Nephron progenitor cell (in vitro differentiated cells): ENCODE measurements at regions not wholly inside any gene's neighbourhood (a gene's known extent, or its start where the extent isn't known, plus 50 kb on each side); places are given as distances from the start of the nearest gene placed in this dataset.

Source experiments
- DNase-seq: peaks from one replicate; pipeline ENCODE4 v3.0.0; 2021
- H3K27ac Mint-ChIP-seq: 2 replicates; pipeline ENCODE4 v1.8.0; 2021; ENCODE audit warnings: mild to moderate bottlenecking, moderate library complexity, mixed read lengths
- H3K27me3 Mint-ChIP-seq: 2 replicates; pipeline ENCODE4 v1.8.0; 2021; ENCODE audit warnings: mild to moderate bottlenecking, low read depth, mixed read lengths; ENCODE audit not compliant: poor library complexity
- H3K36me3 Mint-ChIP-seq: 2 replicates; pipeline ENCODE4 v1.8.0; 2021; ENCODE audit warnings: low read depth, mixed read lengths
- H3K4me1 Mint-ChIP-seq: 2 replicates; pipeline ENCODE4 v1.8.0; 2021; ENCODE audit warnings: mixed read lengths
- H3K4me3 Mint-ChIP-seq: 2 replicates; pipeline ENCODE4 v1.8.0; 2021; ENCODE audit warnings: mild to moderate bottlenecking, moderate library complexity, mixed read lengths
- H3K9me3 Mint-ChIP-seq: 2 replicates; pipeline ENCODE4 v1.8.0; 2021; ENCODE audit warnings: mild to moderate bottlenecking, moderate library complexity, mixed read lengths
- TF ChIP-seq, protein P1 (sequence below): fragments of 200-600 bp; sonication (generic); IDR thresholded peaks from 2 replicates; pipeline ENCODE4 v1.5.0; 2021; ENCODE audit warnings: antibody characterized with exemption

DNA sequence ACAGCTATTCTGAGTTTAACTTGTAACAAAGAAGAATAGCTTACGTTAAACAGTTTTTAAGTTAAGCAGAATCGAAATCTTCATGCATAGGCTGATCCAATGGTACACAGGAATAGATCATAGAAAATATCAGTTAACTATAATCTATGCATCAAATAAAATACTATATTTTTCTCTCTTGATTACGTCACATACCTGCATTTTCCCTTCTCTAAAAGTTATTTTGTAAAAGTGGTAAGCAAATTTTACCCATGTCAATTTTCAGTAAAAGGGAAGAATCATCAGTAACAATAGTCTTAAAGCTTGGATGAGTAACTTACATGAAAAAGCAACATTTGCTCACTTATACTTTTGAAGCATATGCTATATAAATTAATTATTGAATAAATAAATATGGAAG lies 692.4 kb downstream of the FAT4 start:
- Mint-ChIP-seq H3K4me1 (peaks cover 10% of the 10 kb centered on the region), H3K27ac (no peak overlapping the region), H3K36me3 (no peaks in the 10 kb centered on the region), H3K9me3 (peaks cover 6% of the 10 kb centered on the region), H3K27me3 (no peaks in the 10 kb centered on the region), H3K4me3 (no peak overlapping the region)
- no peak for DNase-seq
- TF ChIP-seq, protein P1, sequence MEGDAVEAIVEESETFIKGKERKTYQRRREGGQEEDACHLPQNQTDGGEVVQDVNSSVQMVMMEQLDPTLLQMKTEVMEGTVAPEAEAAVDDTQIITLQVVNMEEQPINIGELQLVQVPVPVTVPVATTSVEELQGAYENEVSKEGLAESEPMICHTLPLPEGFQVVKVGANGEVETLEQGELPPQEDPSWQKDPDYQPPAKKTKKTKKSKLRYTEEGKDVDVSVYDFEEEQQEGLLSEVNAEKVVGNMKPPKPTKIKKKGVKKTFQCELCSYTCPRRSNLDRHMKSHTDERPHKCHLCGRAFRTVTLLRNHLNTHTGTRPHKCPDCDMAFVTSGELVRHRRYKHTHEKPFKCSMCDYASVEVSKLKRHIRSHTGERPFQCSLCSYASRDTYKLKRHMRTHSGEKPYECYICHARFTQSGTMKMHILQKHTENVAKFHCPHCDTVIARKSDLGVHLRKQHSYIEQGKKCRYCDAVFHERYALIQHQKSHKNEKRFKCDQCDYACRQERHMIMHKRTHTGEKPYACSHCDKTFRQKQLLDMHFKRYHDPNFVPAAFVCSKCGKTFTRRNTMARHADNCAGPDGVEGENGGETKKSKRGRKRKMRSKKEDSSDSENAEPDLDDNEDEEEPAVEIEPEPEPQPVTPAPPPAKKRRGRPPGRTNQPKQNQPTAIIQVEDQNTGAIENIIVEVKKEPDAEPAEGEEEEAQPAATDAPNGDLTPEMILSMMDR: no peak

- Mint-ChIP-seq H3K4me3 (no peak overlapping the region), H3K4me1 (no peaks in the 10 kb centered on the region), H3K27me3 (no peaks in the 10 kb centered on the region), H3K9me3 (peaks cover 6% of the 10 kb centered on the region), H3K27ac (no peak overlapping the region), H3K36me3 (no peaks in the 10 kb centered on the region)
- no peak for DNase-seq
- TF ChIP-seq, protein P1: no peak
These were observed 698.0 kb downstream of the FAT4 start for GRCh38 chr4:126012691-126013290.

- Mint-ChIP-seq H3K27ac (no peak overlapping the region), H3K4me1 (no peaks in the 10 kb centered on the region), H3K36me3 (no peaks in the 10 kb centered on the region), H3K9me3 (no peaks in the 10 kb centered on the region), H3K27me3 (no peaks in the 10 kb centered on the region), H3K4me3 (no peak overlapping the region)
- TF ChIP-seq, protein P1: no peak
- no peak for DNase-seq
These were observed 703.5 kb downstream of the FAT4 start for GRCh38 chr4:126018274-126018673.

GRCh38 chr4:126023896-126024295 lies 709.1 kb downstream of the FAT4 start:
- H3K27me3 Mint-ChIP-seq: peaks cover 3% of the 10 kb centered on the region
- H3K4me3 Mint-ChIP-seq: no peak overlapping the region
- TF ChIP-seq, protein P1: no peak
- no peak overlapping the region for H3K27ac Mint-ChIP-seq
- no peak for DNase-seq
- H3K9me3 Mint-ChIP-seq: peaks cover 2% of the 10 kb centered on the region
- no peaks in the 10 kb centered on the region for H3K4me1 Mint-ChIP-seq
- H3K36me3 Mint-ChIP-seq: no peaks in the 10 kb centered on the region

- TF ChIP-seq, protein P1: no peak
- Mint-ChIP-seq H3K4me3 (no peak overlapping the region), H3K9me3 (peaks cover 28% of the 10 kb centered on the region), H3K27me3 (peaks cover 3% of the 10 kb centered on the region), H3K36me3 (no peaks in the 10 kb centered on the region), H3K4me1 (no peaks in the 10 kb centered on the region), H3K27ac (no peak overlapping the region)
- no peak for DNase-seq
These were observed 712.8 kb downstream of the FAT4 start for GRCh38 chr4:126027601-126028000.

DNA sequence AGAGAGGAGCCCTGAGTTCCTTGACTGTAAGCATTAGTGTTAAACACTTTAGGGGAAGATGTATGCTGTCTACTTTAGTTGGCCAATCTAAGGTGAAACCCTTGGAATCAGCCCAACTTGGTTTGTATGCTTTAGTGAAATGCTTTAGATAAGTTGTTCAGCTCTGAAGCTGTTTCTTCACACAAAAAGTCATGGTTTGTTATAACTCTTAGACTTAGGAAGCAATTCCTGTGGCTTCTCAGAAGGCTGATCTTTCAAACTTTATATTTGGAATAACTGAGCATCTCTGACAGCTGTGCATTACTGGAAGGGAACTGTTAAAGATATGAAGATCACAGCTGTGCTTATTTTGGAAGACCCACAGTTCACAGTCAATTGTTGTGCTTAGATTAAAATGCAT lies 714.1 kb downstream of the FAT4 start:
- no peak overlapping the region for H3K27ac Mint-ChIP-seq
- H3K4me3 Mint-ChIP-seq: no peak overlapping the region

More for the DNA sequence above, 714.1 kb downstream of the FAT4 start:
- H3K27me3 Mint-ChIP-seq: peaks cover 3% of the 10 kb centered on the region
- DNase-seq: no peak
- H3K4me1 Mint-ChIP-seq: no peaks in the 10 kb centered on the region
- peaks cover 35% of the 10 kb centered on the region for H3K9me3 Mint-ChIP-seq
- TF ChIP-seq, protein P1: no peak
- H3K36me3 Mint-ChIP-seq: no peaks in the 10 kb centered on the region
